NCI-H446 treated with DMSO at 0.1 percent for 48 hours (cell line): ENCODE measurements at regions not wholly inside any gene's neighbourhood (a gene's known extent, or its start where the extent isn't known, plus 50 kb on each side); places are given as distances from the start of the nearest gene placed in this dataset.
A peak's percentile ranks its signal among the peaks of the same experiment; 100 is the strongest.

Source experiments
- DNase-seq: peaks from one replicate; lab custom pipeline; 2025; lab: John Stamatoyannopoulos, UW

DNA sequence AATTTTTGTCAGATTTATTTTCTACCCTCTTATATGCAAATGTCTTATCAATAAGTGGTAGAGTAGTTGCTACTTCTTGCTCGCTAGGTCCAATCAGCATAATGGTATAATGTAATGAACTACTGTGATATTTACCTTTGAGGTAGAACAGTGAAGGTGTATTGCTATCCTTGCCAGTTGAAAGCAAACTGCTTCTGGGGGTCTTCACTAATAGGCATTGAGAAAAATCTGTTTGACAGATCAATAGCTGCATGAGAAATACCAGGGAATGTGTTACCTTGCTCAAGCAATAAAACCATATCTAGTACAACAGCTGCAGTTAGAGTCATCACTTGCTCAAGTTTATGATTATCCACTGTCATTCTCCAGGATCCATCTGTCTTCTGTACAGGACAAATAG lies 50.1 kb upstream of the EFEMP1 start:
- no peak for DNase-seq

DNA sequence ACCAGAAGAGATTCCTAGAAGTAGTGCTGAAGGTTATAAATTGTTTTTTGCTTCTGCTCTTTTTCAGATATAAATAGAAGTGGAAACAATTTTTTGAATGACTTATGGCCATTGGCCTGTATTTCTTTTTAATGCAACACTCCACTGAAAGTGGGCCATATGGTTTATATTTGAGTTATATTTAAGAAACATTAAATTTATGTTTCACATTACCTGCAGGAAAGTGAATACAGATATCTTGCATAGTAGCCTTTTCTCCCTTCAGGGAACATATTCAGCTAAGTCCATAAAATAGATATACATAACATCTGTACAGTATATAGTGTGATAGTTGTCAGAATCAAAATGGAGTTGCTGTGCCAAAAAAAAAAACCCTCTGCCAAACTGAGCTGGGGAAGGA lies 53.1 kb upstream of the EFEMP1 start:
- DNase-seq: no peak

DNA sequence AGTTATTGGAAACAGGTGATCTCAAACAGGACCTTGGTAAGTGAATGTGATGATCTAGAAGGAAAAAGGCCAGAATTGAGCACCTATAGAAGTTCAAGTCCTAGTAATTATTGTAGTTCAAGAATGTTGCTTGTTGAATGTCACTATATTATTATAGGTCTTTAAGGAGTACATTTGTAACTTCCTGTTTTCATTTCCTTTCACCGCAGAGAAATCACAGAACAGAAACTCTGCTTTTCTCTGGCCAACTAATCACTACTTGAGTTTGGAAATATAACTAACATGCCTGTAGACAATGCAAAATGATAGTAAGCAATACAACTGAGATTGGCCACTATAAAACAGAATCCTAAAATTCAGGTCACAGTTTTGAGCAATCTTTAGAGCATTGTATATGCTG lies 61.8 kb upstream of the EFEMP1 start:
- DNase-seq: no peak

DNA sequence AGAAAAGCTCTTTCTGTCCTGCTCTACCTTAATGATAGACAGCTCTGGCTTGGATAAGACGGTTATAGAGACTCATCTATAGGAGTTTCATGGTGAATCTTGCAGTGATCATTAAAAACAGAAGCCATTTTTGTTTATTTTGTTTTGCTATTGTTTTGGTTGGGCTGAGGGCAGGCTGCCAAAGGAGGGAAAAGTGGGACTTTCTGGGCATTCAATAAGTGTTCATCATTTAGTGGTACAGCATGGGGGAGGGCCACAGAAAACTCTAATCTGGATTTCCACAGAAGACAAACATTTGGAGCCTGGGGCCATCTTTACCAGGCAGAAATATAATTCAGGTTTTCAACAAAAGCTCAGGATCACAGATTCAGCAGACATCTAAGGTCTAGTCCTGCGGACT lies 62.4 kb upstream of the EFEMP1 start:
- DNase-seq: no peak

DNA sequence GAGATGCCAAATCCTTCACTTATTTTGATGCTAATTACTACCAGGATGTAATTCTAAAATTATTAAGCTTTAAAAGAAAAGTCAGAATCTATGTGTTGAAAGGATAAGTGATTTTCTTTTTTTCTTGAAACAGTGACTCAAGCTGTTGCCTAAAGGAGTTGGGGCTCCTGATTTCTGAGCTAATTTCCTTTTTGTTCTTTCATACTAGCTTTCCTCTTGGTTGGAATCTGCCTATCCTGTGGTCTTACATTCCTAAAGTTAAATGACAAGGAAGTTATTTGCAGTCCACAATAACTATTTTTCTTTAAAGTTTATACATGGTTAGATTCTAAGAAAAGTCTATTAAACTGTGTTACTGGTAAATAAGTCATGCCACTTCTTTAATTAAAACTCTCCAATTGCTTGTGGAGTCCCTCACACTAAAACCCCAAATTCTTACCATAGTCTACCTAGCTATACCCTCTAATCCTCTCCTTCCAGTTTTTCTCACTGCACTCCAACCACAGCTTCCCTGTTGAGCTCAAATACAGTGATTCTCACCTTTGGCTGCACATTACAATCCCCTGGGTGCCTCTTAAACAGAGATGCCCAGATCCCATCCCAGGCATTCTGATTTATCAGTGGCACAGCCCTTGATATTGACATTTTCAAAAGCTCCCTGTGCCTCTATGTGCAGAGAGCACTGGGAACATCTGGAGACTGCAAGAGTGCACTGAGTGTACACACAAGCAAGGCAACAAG lies 63.3 kb upstream of the EFEMP1 start:
- DNase-seq: no peak

DNA sequence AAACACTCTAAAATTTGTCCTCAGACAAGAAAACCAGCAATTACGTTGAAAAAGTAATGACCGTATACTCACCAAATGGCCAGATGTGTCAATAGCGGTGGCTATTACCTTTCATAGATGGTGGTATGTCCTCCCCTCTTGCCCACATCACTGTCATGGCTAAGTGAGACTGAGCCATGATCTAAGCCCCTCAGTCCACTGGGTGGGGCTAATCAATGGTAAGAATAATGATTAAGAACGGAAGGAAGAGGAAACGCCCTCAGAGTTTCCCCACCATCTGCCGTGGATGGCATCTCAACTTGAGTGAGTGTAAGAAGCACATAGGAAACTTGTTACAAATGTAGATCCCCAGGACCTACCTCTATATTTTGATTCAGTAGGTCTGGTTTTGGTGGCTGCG lies 65.8 kb upstream of the EFEMP1 start:
- DNase-seq: no peak

DNA sequence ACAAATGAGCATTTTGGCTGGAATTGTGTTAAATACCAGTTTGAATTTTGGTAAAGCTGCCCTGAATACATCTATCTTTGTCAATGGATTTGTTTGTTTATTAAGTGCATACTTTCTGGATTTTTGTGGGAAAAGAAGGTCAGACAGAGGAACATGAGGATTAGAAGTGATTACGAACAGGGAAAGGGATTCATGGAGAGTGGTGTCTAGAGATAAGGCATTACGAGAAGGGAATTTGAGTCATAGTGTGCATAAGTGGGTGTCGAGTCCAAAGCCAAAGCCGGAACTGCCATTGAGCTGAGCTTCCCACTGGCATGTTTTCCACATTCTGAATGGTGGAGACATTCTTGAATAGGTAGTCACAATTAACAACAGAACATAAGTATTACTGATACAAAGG lies 68.9 kb upstream of the EFEMP1 start:
- no peak for DNase-seq

DNA sequence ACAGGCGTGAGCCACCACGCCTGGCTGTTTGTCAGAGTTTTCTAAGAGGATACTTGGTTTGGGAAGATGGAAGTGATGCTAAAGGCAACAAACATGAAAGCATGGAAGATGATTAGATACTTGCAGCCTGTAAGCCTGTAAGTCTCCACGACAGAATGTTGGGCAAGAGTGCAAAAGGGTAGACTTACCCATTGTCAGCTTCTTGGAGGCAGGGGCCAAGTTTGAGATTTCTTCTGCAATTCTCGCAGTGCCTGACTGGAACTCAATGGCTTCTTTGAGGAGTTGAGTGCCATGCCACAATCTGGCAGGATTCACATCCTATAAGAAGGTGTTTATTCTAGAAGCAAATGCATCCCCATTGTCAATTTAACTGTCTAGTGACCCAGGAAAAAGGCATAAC lies 70.1 kb upstream of the EFEMP1 start:
- DNase-seq: no peak

DNA sequence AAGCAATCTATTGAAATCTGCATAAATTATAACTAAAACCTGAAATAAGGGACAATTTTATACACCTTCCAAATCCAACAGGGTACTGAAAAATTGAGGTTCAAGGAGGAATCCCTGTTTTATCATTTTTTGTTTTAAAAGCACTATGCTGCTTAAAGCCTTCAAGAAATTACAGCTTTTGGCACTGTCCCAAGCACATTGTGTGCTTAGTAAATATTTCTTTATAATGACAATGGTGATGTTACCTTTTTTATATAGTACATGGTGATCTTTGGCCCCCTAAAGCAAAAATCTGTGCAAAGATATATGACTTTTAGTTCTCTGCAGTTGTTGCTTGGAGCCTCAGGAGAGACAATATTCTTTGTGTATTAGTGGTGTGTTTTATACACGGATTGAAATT lies 71.6 kb upstream of the EFEMP1 start:
- no peak for DNase-seq

DNA sequence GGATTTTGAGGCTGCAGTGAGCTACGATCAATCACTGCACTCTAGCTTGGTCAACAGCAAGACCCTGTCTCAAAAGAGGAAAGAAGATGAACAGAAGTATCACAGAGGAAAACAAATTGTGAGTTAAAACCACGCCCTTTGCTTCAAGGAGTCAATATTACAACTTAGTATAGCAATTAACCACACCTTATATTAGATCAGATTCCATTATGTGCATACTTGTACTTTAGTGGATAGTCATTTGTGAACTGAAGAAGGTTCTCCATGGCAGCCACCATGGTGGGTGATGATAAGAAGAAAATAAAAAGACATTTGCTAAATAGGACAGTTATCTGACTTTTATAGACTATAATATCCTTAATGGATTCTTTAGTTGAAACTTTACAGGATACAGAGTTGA lies 72.3 kb upstream of the EFEMP1 start:
- no peak for DNase-seq

DNA sequence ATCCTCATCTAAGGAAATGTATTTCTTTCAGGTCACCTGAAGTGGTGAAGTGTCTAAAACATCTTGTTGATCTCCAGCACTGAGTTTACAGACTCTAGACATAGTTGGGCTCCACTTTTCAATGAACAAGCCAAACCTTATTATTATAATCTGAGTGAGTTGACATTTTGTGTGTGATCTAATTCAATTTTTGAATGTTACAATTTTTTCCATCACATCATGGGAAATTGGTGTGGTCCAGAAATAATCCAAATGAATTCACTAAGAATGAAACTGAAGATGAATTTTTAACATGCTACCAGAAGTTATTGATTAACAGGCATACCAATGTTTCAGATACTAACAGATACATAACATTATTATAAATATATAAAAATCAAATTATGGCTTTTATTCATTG lies 75.6 kb upstream of the EFEMP1 start:
- no peak for DNase-seq

DNA sequence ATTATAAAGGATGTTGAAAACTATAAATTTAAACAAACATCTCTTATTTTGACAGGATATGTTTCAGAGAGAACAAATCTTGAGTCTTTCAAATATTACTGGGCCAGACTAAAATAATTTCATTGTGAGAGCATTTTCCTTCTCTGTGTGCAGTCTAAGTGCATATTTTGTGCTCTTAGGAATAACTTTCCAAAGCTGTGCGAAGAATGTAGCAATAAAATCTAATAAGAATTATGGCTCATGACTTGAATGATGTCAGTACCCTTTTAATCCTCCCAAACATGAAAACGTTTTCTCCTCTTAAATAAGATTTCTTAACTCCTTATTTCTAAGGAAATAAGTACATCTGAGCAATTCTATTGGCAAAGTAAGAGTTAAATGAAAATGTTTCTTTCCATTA lies 76.2 kb upstream of the EFEMP1 start:
- DNase-seq: no peak

DNA sequence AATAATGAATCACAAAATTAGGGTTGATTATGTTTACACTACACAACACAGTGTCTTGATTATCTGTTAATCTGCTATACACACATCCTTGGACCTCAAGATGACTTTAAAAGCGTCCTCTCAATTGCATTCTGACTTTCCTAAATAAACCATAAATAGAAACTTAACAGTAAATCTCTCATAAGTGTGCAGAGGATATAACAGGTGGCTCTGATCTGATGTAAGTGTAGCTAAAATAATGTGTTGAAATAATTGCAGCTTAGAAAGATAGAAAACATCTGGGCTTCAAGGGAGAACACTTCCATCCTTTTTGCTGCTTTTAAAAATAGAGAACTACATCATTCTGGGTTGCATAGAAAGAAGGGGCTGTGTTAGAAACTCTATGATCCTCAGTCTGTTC lies 78.4 kb upstream of the EFEMP1 start:
- DNase-seq: no peak

DNA sequence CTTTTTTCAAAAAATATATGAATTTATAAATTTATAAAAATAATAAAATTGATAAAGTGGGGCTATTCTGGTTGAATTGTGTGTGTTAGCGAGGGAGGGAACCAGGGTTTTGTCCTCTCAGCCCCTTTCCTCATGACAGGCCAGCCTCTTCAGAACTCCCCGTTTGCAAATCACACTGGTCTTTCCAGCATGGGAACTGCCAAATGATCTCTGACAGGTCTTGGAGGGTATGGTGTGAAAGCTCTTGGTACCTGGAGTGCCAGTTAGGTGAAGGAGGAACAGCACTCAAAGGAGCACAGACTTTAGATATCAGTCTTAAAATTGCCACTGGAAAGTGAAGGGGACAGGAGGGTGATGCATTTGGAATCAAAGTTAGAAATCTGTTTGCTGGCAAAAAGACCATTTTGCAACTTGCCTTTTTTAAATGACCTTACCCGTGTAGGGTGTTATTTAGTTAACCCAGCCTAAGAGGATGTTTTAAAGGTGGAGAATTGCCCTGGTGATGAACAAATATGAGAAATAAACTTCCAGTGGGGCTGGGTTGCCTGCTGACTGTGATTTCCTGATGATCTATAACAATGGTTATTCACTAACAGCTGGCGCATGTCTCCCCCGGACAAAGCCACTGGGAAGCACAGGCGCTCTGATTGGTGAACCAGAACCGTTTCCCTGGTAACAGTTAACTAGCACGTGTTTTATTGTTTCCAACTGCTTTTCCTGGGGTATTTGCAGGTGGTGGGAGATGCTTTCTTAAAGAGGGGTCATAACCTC lies 85.3 kb upstream of the EFEMP1 start:
- DNase-seq: peak; percentile 66

DNA sequence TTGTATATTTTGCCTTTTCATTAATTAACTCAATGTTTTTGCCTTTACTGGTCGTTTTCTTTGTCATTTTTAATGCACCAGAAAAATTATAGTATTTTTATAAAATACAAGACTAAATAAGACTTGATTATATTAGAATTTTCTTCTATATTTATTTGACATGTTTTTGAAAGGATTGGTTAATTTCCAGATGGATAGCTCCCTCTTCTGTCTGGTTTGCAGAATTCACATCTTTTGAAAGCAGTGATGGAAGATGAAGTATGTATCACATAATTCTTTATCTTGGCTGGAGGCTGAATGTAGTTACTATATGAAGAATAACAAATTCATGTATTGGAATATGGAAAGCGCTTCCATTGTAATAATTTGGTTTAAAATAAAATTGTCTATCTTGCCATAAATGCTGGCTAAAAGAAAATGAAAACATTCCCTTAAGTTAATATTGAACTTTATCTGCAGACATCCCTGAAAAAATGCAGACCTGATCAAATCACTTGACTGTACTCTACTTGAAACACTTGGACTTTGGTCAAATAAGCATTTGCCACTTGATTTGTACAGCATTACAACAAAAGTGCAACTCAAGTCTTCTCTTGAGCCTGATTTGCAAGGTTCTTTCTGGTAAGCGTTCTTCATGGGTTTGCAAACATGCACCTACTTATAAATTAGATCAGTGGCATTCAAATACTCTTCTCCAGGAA lies 86.3 kb upstream of the EFEMP1 start:
- peak; percentile 62 for DNase-seq

DNA sequence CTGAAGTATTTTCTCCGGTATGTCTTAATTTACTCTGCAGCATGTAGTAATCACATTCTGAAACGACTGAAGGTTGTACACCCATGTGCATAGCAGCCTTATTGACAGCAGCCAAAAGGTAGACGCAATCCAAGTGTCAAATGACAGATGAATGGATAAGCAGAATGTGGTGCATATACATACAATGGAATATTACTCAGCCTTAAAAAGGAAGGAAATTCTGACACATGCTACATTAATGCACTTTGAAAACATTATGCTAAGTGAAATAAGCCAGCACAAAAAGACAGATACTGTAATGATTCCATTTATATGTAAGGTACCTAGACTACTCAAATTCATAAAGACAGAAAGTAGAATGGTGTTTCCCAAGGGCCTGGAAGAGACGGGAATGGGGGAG lies 88.0 kb upstream of the EFEMP1 start:
- no peak for DNase-seq

DNA sequence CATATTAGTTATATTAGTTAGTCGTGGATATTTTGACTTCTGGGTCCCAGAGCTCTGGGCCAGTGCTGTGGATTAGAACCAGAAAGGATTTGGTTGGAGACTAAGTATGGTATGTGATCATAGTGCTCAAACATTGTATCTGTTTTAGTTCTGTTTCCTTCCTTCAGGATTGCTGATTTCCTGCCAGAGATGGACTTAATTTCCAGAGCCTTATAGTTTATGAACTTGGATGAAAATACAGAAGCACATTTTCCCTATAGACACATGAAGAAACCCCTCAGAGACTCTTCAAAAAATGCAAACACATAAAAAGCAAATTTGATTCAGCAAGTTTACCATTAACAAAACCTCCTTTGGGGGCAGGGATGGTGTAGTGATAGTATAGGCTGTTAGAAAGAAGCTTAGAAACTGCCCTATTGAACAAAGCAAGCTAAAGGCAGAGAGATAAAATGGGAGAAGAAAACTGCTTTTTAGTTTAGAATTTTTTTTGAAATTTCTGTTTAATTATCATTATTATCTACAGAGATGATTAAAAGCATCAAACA lies 88.7 kb upstream of the EFEMP1 start:
- no peak for DNase-seq

DNA sequence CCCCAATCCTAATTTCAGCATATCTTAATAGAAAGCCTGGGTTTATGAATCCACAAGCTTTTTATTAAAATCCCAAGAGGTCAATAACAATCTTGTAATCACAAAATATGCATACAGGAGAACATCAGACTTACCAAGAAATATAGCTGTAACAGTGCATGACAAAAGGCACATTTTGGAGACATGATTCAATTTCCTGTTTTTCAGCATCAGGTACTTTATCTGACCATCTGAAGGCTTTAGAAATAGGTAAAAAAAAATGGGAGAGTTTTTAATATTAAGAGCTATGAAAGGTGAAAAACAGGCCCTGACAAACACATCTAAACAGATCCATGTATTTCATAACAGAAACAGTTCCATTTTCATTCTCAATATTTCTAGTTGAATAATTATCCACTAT lies 89.9 kb upstream of the EFEMP1 start:
- DNase-seq: no peak

DNA sequence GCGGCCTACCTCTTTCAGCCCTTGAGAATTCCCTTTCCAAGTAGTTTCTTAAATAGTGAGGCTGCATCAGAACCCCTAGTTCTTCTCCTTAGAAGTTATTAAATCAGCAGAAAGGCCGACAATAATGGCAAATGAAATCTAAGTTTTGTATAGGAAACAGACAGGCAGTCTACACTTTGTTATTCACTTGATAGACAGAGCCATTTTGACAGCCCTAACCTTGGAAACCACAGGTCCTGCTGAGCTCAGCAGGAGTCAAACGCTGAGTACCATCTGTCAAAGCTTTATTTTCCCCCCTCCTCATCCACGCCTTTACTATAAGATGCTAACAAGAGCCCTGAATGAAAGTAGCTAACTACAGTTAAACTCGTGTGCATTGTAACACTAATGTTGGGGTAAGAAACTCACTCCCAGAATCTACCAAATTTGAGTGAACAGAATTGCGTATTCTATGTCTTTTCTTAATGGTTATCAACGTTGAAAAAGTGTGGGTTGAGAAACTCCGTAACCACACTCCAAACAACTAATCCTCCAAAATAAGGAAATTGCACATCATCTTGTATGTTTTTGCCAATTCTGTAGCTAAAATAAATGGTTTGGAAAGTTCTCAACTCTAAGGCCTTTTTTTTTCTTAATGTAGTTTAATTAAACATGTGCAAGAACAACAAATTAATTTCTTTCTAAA lies 90.6 kb upstream of the EFEMP1 start:
- peak; percentile 85 for DNase-seq

DNA sequence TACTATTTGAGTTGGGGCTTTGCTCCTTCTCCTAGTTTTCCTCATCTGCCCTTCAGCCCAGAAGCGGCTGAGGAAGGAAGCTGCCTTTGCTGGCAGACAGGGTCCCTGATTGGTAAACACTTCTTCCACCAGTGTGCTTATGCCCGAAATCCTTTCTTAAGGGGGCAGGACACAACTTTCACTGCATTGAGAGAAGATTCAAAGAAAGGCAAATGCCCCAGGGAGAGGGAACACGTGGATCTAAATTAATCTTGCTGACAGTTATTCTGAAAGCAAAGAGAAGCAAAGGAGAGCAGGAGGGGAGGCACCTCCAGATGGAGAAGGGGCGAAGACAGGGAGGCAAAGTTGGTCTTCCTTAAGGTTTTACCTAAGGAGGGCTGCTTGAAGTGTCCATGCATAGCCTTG lies 92.1 kb upstream of the EFEMP1 start:
- DNase-seq: peak; percentile 46

DNA sequence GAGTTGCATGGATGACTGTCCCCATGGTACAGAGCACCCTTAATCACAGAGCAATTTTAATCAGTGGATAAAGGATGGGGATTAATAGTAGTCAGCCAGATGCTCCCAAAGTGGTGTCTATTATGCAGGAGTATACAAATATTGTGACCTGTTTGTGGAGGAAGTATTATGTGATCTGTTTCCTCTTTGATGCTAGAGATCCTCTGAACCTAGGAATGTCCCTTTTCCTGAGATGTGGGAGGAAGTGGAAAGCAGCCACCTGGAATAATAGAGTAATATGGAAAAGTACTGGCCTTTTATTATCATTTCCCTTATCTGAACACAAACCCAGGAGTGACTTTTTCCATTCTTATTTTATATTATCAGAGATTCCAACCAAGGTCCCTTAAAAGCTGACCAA lies 94.2 kb upstream of the EFEMP1 start:
- DNase-seq: no peak

DNA sequence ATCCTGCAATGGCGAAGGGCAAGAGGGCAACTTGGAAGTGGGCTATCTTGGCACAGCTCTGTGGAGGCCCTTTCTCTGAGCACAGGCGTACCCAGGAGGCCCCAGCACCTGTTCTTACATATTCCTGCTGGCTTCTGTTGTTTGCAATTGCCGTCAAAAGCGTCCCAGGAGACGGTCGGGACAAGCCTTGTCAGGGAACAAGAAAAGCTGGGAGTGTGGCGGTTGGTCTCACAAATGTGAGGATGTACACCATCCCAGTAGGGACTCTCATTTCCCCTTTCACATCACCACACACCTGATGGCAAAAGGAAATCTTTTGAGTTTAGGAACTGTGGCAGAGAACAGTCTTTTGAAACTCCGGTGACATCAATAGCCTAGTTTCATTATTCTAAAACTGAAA lies 94.7 kb upstream of the EFEMP1 start:
- no peak for DNase-seq

DNA sequence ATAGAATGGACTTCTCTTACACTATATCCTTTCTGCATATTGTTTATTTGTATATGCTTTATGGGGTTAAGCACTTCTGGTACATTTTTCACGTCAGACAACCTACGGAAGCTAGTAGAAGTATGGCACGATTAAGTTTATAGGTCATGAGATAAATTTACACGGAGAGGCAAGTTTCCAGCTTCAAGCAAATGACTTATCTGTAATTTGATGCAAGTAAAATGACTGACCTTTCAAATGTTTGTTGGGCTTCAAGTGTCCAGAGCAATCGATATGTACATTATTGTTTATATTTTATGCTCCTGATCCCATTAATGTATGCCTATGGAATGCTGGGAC lies 97.5 kb upstream of the EFEMP1 start:
- no peak for DNase-seq
